ENCODE measurements at regions not wholly inside any gene's neighbourhood (a gene's known extent, or its start where the extent isn't known, plus 50 kb on each side); places are given as distances from the start of the nearest gene placed in this dataset.

DNA sequence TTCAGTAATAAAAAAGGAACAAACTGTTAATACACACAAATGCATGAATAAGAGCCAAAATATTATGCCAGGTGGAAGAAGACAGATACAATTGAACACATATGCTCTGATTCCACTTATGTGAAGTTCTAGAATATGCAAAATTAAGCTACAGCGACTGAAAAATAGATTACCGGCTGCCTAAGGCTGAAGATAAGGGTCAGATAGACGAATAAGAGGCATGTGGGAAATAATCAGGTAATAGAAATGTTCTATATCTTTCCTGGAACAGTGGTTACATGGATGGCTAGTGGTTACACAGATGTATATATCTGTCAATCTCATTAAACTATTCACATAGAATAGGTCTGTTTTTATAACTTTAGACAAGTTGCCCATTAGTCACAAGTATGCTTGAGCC lies 51.9 kb upstream of the REG3G start:
- no peak overlapping the region for H3K4me3 ChIP-seq (ENCODE audit: low read depth in 1 of 3, low read length in 3 of 3)
- no peaks in the 10 kb centered on the region for H3K36me3 ChIP-seq (ENCODE audit: control insufficient read depth in 3 of 3, insufficient read depth in 2 of 3, low read depth in 1 of 3, low read length in 3 of 3)
- no peak overlapping the region for H3K27ac ChIP-seq (ENCODE audit: low read depth in 1 of 3, low read length in 2 of 3)
- H3K9me3 ChIP-seq (ENCODE audit: control insufficient read depth in 2 of 2, insufficient read depth in 1 of 2, low read depth in 1 of 2, low read length in 1 of 2) = no peaks in the 10 kb centered on the region
- WGBS, 3 donors = 53 to 73% (median 54%) methylated on average over 3 of the region's 3 CpGs
- no peak for DNase-seq
- no peaks in the 10 kb centered on the region for H3K27me3 ChIP-seq (ENCODE audit: control insufficient read depth in 3 of 3, insufficient read depth in 3 of 3, low read length in 3 of 3)
- FAIRE-seq = no peak
- no peaks in the 10 kb centered on the region for H3K4me1 ChIP-seq (ENCODE audit: control insufficient read depth in 3 of 3, insufficient read depth in 2 of 3, low read depth in 1 of 3, low read length in 2 of 3)

Data from small intestine (tissue), 7 donors.